MCF 10A (cell line): ENCODE measurements at regions not wholly inside any gene's neighbourhood (a gene's known extent, or its start where the extent isn't known, plus 50 kb on each side); places are given as distances from the start of the nearest gene placed in this dataset.

Source experiments
- BruUV-seq: library from RNA; stranded (reverse); fragments of 400-500 nt; replicated peaks from 2 replicates; lab custom pipeline; 2021; lab: Mats Ljungman, UMichigan
- CTCF ChIA-PET: fragments of 300-600 bp; sonication (Branson Sonifier 250); formaldehyde crosslinking; extraction: SDS; loops from one replicate; lab custom pipeline; 2021; ENCODE audit warnings: antibody characterized with exemption, inconsistent platforms; lab: Yijun Ruan, JAX
- POLR2A ChIA-PET: fragments of 300-600, 350-650 bp; sonication (Branson Sonifier 250); formaldehyde crosslinking; extraction: SDS; loops from one replicate; lab custom pipeline; 2020; ENCODE audit warnings: antibody characterized with exemption, inconsistent platforms; lab: Yijun Ruan, JAX
- DNase-seq: peaks from one replicate; pipeline ENCODE4 v3.0.0-alpha.2; 2018; ENCODE audit not compliant: unreplicated experiment
- H3K27ac Mint-ChIP-seq: one replicate; pipeline ENCODE4 v1.8.0; 2022; ENCODE audit warnings: mild to moderate bottlenecking, low read depth, mixed read lengths; ENCODE audit not compliant: unreplicated experiment
- H3K27me3 Mint-ChIP-seq: one replicate; pipeline ENCODE4 v1.8.0; 2022; ENCODE audit warnings: mixed read lengths; ENCODE audit not compliant: insufficient read depth, unreplicated experiment
- H3K36me3 Mint-ChIP-seq: one replicate; pipeline ENCODE4 v1.8.0; 2022; ENCODE audit warnings: mild to moderate bottlenecking, moderate library complexity, mixed read lengths; ENCODE audit not compliant: insufficient read depth, unreplicated experiment
- H3K4me1 Mint-ChIP-seq: one replicate; pipeline ENCODE4 v1.8.0; 2022; ENCODE audit warnings: mixed read lengths; ENCODE audit not compliant: insufficient read depth, unreplicated experiment
- H3K4me3 Mint-ChIP-seq: one replicate; pipeline ENCODE4 v1.8.0; 2022; ENCODE audit warnings: mild to moderate bottlenecking, moderate library complexity, mixed read lengths; ENCODE audit not compliant: unreplicated experiment
- H3K9me3 Mint-ChIP-seq: one replicate; pipeline ENCODE4 v1.8.0; 2022; ENCODE audit warnings: mixed read lengths; ENCODE audit not compliant: unreplicated experiment
- intact Hi-C: fragments of 100-400 bp; cut with micrococcal nuclease; formaldehyde crosslinking; loops from 2 replicates; pipeline ENCODE4 v1.14.1; 2022
- TF ChIP-seq, protein P1 (sequence below): fragments of 200-600 bp; IDR thresholded peaks from one replicate; pipeline ENCODE4 v1.8.0; 2022; ENCODE audit warnings: antibody characterized with exemption, mild to moderate bottlenecking; ENCODE audit not compliant: unreplicated experiment

DNA sequence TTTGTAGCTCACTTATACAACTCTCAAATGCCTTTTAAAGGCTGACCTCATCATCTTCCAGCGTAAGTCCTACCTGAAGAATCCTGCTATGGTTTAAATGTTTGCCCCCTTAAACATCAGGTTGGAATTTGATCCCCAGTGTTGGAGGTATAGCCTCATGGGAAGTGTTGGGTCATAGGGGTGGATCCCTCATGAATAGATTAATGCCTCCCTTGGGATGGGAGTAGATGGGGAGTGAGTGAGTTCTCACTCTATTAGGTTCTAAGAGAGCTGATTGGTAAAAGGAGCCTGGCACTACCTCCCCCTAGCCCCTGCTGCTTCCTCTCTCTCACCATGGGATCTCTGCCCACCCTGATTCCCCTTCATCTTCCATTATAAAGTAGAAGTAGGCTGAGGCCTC, 285.6 kb downstream of the FZD1 start:
- ChIA-PET POLR2A (no interaction called here), CTCF (no interaction called here)
- Mint-ChIP-seq H3K4me1 (no peaks in the 10 kb centered on the region), H3K9me3 (no peaks in the 10 kb centered on the region), H3K27me3 (no peaks in the 10 kb centered on the region), H3K36me3 (no peaks in the 10 kb centered on the region), H3K4me3 (no peak overlapping the region), H3K27ac (no peak overlapping the region)
- no peak for DNase-seq
- no TSS peak for BruUV-seq
- TF ChIP-seq, protein P1, sequence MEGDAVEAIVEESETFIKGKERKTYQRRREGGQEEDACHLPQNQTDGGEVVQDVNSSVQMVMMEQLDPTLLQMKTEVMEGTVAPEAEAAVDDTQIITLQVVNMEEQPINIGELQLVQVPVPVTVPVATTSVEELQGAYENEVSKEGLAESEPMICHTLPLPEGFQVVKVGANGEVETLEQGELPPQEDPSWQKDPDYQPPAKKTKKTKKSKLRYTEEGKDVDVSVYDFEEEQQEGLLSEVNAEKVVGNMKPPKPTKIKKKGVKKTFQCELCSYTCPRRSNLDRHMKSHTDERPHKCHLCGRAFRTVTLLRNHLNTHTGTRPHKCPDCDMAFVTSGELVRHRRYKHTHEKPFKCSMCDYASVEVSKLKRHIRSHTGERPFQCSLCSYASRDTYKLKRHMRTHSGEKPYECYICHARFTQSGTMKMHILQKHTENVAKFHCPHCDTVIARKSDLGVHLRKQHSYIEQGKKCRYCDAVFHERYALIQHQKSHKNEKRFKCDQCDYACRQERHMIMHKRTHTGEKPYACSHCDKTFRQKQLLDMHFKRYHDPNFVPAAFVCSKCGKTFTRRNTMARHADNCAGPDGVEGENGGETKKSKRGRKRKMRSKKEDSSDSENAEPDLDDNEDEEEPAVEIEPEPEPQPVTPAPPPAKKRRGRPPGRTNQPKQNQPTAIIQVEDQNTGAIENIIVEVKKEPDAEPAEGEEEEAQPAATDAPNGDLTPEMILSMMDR = no peak
- intact Hi-C loops = no loop called here

- H3K9me3 Mint-ChIP-seq = no peaks in the 10 kb centered on the region
- H3K27ac Mint-ChIP-seq = no peak overlapping the region
- no peaks in the 10 kb centered on the region for H3K36me3 Mint-ChIP-seq
- no peak for DNase-seq
- no peaks in the 10 kb centered on the region for H3K27me3 Mint-ChIP-seq
- no peaks in the 10 kb centered on the region for H3K4me1 Mint-ChIP-seq
- intact Hi-C loops = no loop called here
- H3K4me3 Mint-ChIP-seq = no peak overlapping the region
- ChIA-PET CTCF (no interaction called here), POLR2A (no interaction called here)
- TF ChIP-seq, protein P1 = no peak
- BruUV-seq = no TSS peak
These were observed 286.7 kb downstream of the FZD1 start for GRCh38 chr7:91550931-91551330.

GRCh38 chr7:91551377-91552175, 287.3 kb downstream of the FZD1 start:
- Mint-ChIP-seq H3K27me3 (no peaks in the 10 kb centered on the region), H3K27ac (no peak overlapping the region), H3K4me1 (peaks cover 2% of the 10 kb centered on the region), H3K4me3 (no peak overlapping the region), H3K9me3 (no peaks in the 10 kb centered on the region), H3K36me3 (no peaks in the 10 kb centered on the region)
- no TSS peak for BruUV-seq
- TF ChIP-seq, protein P1 = no peak
- DNase-seq = no peak
- ChIA-PET CTCF (no interaction called here), POLR2A (no interaction called here)
- intact Hi-C loops = no loop called here

DNA sequence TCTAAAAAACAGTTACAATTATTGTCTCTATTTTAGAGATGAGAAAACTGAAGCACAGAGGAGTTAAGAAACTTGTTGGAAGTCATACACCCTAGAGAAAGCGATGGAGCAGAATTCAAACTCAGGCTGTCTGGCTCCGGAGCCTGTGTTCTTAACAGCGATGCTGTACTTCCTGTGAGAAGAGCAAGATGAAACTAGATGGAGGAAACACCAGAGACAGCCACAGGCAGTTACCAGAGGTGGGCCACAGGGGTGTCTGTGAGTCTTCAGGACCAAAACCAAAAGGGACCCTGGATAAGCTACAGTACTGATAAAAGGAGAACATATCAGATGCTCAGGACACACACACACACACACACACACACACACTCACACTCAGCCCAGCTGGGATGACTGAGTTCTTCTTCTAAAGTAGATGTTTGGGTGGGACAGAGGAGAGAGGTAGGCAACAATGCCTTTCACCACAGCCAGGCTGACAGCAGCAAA, 289.2 kb downstream of the FZD1 start:
- Mint-ChIP-seq H3K4me1 (peaks cover 21% of the 10 kb centered on the region), H3K9me3 (no peaks in the 10 kb centered on the region), H3K27ac (no peak overlapping the region), H3K27me3 (no peaks in the 10 kb centered on the region), H3K4me3 (no peak overlapping the region), H3K36me3 (no peaks in the 10 kb centered on the region)
- DNase-seq = no peak
- BruUV-seq = no TSS peak
- intact Hi-C loops = no loop called here
- TF ChIP-seq, protein P1 = no peak
- POLR2A ChIA-PET = no interaction called here
- CTCF ChIA-PET = interaction anchor here (0.6 kb wide), 1 partner anchor 319 kb away, joined by 3 read pairs; no protein-coding TSS in a partner anchor
